ENCODE measurements at regions not wholly inside any gene's neighbourhood (a gene's known extent, or its start where the extent isn't known, plus 50 kb on each side); places are given as distances from the start of the nearest gene placed in this dataset.

DNA sequence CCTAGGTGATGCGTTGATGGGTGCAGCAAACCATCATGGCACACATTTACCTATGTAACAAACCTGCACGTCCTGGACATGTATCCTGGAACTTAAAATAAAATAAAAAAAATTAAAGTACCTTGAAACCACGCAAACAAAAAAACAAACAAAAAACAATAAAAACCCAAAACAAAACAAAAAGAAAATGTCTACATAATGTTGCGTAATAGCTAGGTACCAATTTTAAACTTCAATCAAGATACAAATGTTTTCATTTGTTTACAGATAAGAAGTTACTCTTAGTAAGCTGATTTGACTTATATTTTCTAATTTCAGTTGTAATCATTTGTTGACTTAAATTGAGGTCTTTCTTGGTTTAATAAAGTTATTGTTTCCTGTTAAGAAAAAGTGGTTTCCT lies 349.6 kb upstream of the KCNMB2 start:
- H3K27me3 ChIP-seq (ENCODE audit: control insufficient read depth, insufficient read depth, low read length), result no peaks in the 10 kb centered on the region
- CTCF ChIA-PET, result no interaction called here
- POLR2A ChIA-PET, result no interaction called here
- TF ChIP-seq, protein P1, sequence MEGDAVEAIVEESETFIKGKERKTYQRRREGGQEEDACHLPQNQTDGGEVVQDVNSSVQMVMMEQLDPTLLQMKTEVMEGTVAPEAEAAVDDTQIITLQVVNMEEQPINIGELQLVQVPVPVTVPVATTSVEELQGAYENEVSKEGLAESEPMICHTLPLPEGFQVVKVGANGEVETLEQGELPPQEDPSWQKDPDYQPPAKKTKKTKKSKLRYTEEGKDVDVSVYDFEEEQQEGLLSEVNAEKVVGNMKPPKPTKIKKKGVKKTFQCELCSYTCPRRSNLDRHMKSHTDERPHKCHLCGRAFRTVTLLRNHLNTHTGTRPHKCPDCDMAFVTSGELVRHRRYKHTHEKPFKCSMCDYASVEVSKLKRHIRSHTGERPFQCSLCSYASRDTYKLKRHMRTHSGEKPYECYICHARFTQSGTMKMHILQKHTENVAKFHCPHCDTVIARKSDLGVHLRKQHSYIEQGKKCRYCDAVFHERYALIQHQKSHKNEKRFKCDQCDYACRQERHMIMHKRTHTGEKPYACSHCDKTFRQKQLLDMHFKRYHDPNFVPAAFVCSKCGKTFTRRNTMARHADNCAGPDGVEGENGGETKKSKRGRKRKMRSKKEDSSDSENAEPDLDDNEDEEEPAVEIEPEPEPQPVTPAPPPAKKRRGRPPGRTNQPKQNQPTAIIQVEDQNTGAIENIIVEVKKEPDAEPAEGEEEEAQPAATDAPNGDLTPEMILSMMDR (IDR thresholded peaks at IDR 0.05; ENCODE audit: low read depth, low read length), result no peak
- H3K4me3 ChIP-seq (ENCODE audit: low read depth, low read length), result no peak overlapping the region
- no peak for DNase-seq (ENCODE audit: low read depth, low spot score)
- no peaks in the 10 kb centered on the region for H3K9me3 ChIP-seq (ENCODE audit: control insufficient read depth, insufficient read depth, low read length)
- H3K27ac ChIP-seq (ENCODE audit: low read depth, low read length), result no peak overlapping the region

- ChIA-PET CTCF (no interaction called here), POLR2A (no interaction called here)
- H3K27me3 ChIP-seq (ENCODE audit: control insufficient read depth, insufficient read depth, low read length), result no peaks in the 10 kb centered on the region
- TF ChIP-seq, protein P1 (IDR thresholded peaks at IDR 0.05; ENCODE audit: low read depth, low read length), result no peak
- no peak for DNase-seq (ENCODE audit: low read depth, low spot score)
- no peaks in the 10 kb centered on the region for H3K9me3 ChIP-seq (ENCODE audit: control insufficient read depth, insufficient read depth, low read length)
- no peak overlapping the region for H3K4me3 ChIP-seq (ENCODE audit: low read depth, low read length)
- H3K27ac ChIP-seq (ENCODE audit: low read depth, low read length), result no peak overlapping the region
Measured at GRCh38 chr3:178189854-178190253, 346.4 kb upstream of the KCNMB2 start.

- ChIA-PET POLR2A (no interaction called here), CTCF (no interaction called here)
Measured at GRCh38 chr3:178193846-178194245, 342.4 kb upstream of the KCNMB2 start.

DNA sequence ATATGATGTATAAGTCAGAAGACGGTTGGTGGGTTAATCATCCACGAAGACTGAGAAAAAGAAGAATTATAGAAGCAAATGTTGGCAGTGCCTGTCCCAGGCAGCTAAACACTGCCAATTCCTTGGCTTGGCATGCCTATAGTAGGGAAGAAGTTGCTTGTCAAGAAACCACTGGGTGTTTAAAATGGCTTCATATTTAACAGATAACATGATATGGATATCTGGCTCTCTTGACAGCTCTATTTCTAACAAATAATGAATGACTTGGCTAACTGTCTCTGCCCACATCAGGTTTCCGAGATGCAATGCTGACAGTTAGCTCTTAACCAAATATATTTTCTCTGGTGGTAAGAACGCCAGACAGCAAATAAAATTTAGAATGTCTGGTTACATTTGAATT lies 341.7 kb upstream of the KCNMB2 start:
- no peak for DNase-seq (ENCODE audit: low read depth, low spot score)
- H3K27me3 ChIP-seq (ENCODE audit: control insufficient read depth, insufficient read depth, low read length), result no peaks in the 10 kb centered on the region
- H3K27ac ChIP-seq (ENCODE audit: low read depth, low read length), result no peak overlapping the region
- H3K9me3 ChIP-seq (ENCODE audit: control insufficient read depth, insufficient read depth, low read length), result no peaks in the 10 kb centered on the region
- TF ChIP-seq, protein P1 (IDR thresholded peaks at IDR 0.05; ENCODE audit: low read depth, low read length), result no peak
- ChIA-PET POLR2A (no interaction called here), CTCF (no interaction called here)
- H3K4me3 ChIP-seq (ENCODE audit: low read depth, low read length), result no peak overlapping the region

More at GRCh38 chr3:178193846-178194245, 342.4 kb upstream of the KCNMB2 start:
- TF ChIP-seq, protein P1 (IDR thresholded peaks at IDR 0.05; ENCODE audit: low read depth, low read length), result no peak
- no peak overlapping the region for H3K4me3 ChIP-seq (ENCODE audit: low read depth, low read length)
- no peak overlapping the region for H3K27ac ChIP-seq (ENCODE audit: low read depth, low read length)
- no peaks in the 10 kb centered on the region for H3K9me3 ChIP-seq (ENCODE audit: control insufficient read depth, insufficient read depth, low read length)
- no peak for DNase-seq (ENCODE audit: low read depth, low spot score)
- no peaks in the 10 kb centered on the region for H3K27me3 ChIP-seq (ENCODE audit: control insufficient read depth, insufficient read depth, low read length)

DNA sequence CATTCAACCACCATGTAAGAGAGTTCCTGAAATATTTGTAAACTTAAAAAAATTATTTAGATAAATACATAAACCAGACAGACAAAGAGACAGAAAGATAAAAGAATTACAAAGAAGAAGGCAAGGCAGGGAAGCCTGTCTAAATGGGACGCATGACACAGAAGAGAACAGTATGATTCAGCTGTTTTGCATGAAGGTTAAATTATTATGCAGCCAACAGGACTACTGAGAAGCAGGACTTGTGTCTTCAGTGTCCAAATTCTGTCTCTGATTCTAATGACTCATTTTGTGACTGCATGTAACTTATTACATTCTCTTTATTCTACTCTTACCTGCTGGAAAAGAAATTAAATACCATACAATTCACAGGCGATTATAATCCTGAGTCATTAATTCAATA lies 340.4 kb upstream of the KCNMB2 start:
- ChIA-PET POLR2A (no interaction called here), CTCF (no interaction called here)
- TF ChIP-seq, protein P1 (IDR thresholded peaks at IDR 0.05; ENCODE audit: low read depth, low read length), result no peak
- H3K4me3 ChIP-seq (ENCODE audit: low read depth, low read length), result no peak overlapping the region
- DNase-seq (ENCODE audit: low read depth, low spot score), result no peak
- no peak overlapping the region for H3K27ac ChIP-seq (ENCODE audit: low read depth, low read length)
- no peaks in the 10 kb centered on the region for H3K9me3 ChIP-seq (ENCODE audit: control insufficient read depth, insufficient read depth, low read length)
- no peaks in the 10 kb centered on the region for H3K27me3 ChIP-seq (ENCODE audit: control insufficient read depth, insufficient read depth, low read length)
